Neural progenitor cell (in vitro differentiated cells): ENCODE measurements at regions not wholly inside any gene's neighbourhood (a gene's known extent, or its start where the extent isn't known, plus 50 kb on each side); places are given as distances from the start of the nearest gene placed in this dataset.

Source experiments
- CTCF ChIP-seq: fragments of 200-600 bp; sonication (generic); IDR thresholded peaks from 2 replicates; pipeline ENCODE4 v1.5.1; 2017; ENCODE audit warnings: antibody characterized with exemption, mild to moderate bottlenecking
- EZH2 ChIP-seq: fragments of 200-600 bp; sonication (generic); IDR thresholded peaks from 2 replicates; pipeline ENCODE4 v1.6.1; 2017; ENCODE audit warnings: antibody characterized with exemption, mild to moderate bottlenecking, moderate library complexity
- EZH2phosphoT487 ChIP-seq: fragments of 200-600 bp; sonication (generic); IDR thresholded peaks from 2 replicates; pipeline ENCODE4 v1.6.1; 2017; ENCODE audit warnings: antibody characterized with exemption

- no peak for TF ChIP-seq EZH2
- TF ChIP-seq CTCF: no peak
- no peak for TF ChIP-seq EZH2phosphoT487
Measured at GRCh38 chr15:79678032-79678701, 218.6 kb downstream of the MTHFS start.
